NT2/D1 (cell line): ENCODE measurements at regions not wholly inside any gene's neighbourhood (a gene's known extent, or its start where the extent isn't known, plus 50 kb on each side); places are given as distances from the start of the nearest gene placed in this dataset.

Experiments used
- SUZ12 ChIP-seq: IDR thresholded peaks from 2 replicates; pipeline ENCODE4 v1.6.1; 2011; ENCODE audit not compliant: insufficient read length, insufficient read depth; ENCODE audit errors: extremely low read depth
- YY1 ChIP-seq: IDR thresholded peaks from 2 replicates; pipeline ENCODE4 v1.6.1; 2011; ENCODE audit not compliant: insufficient read length, insufficient read depth
- ZNF274 ChIP-seq: IDR thresholded peaks from 2 replicates; pipeline ENCODE4 v1.6.1; 2011; ENCODE audit warnings: mild to moderate bottlenecking, low read depth, low read length

DNA sequence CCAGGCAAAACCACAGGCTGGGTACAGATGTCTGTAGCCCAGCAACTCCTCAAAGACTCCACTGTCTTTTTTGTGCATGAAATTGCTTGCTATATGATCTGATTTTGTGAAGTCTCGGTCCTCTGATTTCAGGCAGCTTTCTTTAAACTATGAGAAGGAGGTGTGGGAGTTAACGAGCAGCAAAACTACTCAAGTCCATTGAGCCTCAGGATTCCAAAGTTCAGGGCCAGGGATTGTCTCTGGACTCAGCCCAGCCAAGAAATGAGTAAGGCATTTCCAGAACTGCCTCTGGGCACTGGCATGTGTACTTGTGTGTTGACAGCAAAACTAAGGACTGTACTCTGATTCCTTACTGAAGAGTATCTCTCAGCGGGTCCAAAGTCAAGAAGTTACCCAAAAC lies 53.4 kb upstream of the GLIS3 start:
- TF ChIP-seq YY1 (no peak), ZNF274 (no peak), SUZ12 (no peak)
